ENCODE measurements at regions not wholly inside any gene's neighbourhood (a gene's known extent, or its start where the extent isn't known, plus 50 kb on each side); places are given as distances from the start of the nearest gene placed in this dataset.
"Not testable (repeated sequence)": the region's sequence is repeated elsewhere in the genome, so short reads cannot be mapped to it uniquely, and the experiment has no call there.

DNA sequence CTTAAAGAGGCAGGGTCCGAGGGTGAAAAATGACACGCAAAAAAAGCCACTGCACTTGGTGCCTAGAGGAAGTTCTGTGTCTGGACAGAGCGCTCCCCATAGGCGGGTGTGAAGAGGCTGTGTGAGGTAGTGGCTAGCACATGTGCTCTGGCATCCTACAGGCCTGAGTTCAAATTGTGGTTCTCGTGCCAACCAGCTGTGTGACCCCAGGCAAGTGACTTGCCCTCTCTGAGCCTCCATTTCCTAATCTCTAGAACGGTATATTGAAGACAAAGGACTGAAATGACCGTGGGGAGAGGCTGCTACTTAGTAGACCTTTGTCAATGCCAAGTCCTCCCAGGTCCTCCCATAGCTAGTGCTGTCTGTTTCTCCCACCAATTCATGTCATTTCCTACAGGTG, 79.1 kb upstream of the MYL10 start:
- no peak for DNase-seq (ENCODE audit: low read depth)

DNA sequence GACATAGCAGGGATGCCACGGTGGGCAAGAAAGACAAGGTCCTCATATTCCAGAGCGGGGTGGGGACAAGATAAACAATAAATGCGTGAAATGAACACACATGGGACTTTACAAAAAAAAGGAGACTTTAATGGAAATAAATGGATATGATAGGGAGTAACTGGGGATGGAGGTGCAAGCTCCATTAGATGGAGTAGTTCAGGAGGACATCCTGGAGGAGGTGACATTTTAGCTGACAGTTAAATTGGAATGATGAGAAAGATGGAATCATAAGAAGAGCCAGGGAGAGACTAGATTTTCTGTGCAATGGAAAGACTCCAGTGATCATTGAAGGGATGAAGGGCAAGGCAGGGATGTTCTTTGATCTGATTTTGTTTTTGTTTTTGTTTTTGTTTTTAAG, 83.6 kb upstream of the MYL10 start:
- no peak for DNase-seq (ENCODE audit: low read depth)

GRCh38 chr7:101714097-101714496, 85.0 kb upstream of the MYL10 start:
- DNase-seq (ENCODE audit: low read depth): no peak

GRCh38 chr7:101717628-101718357, 88.7 kb upstream of the MYL10 start:
- no peak for DNase-seq (ENCODE audit: low read depth)

DNA sequence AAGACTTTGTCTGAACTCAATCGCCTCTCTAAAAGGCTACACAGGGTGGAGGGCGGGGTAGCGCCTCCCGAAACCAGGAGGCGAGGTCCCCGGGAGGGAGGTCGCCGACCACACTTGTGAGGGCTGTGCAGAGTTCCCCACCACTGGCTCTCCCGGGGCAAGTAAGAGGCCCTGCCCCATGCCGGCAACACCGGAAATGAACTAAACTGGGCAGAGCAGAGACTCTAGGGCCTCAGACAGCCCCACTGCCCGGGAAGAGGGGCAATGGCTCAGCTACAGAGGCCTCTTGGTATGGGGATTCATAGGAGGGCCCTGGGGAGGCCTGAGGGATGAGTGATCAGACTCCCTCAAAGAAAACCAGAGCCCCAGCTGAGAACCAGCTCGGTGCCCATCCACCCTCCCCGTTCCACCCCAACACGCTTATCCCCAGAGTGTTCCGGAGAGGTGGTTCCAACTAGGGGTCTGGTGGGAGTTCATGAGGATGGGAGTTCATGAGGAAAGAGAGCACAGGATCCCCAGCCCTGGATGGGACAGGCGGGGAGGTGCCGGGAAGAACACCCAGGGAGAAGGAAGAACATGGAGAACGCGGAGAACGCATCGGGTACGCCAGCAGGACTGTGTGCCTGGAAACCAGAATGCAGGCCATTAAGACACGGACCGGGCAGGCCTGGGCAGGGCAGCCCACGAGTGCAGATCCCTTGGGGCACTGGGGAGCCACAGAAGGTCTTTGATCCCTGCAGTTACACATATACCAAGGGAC, 89.4 kb upstream of the MYL10 start:
- DNase-seq (ENCODE audit: low read depth): no peak

DNA sequence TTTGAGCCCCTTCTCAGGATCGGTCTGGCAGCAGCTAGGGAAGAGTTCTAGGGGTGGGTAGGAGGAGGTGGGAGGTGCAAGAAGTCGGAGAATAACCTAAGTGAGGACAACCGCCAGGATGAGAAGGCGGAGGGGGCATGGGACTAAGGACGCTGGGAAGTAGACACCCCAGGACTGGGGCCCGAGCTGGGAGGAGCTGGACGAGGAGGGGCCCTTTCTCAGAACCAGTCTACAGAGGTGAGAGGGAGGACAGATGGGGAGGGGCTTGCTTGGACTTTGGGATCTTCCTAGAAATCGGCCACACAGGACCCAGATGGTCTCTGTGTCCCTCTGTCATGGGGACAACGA, 90.0 kb upstream of the MYL10 start:
- no peak for DNase-seq (ENCODE audit: low read depth)

- DNase-seq (ENCODE audit: low read depth): no peak
These were observed 91.2 kb upstream of the MYL10 start for GRCh38 chr7:101720324-101720723.

DNA sequence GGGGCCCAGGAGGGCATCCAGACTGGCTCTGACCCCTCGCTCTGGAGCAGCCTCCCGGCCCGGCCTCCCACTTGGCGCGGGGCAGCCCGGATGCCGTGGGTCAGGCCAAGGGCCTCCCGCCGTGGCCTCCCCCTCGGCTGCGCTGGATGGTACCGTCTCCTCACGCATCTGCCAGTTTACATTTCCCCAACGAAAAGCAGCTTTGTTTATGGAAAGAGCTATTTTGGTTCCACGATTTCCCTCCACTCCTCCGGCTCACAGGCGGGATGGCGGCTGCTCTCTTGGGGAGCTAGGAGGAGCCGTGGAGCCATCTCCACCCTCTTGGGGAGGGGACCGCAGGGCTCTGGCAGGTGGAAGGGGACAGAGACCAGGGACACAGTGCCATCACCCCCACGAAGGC, 93.2 kb upstream of the MYL10 start:
- DNase-seq (ENCODE audit: low read depth): no peak

GRCh38 chr7:101723835-101724234, 93.6 kb upstream of the CUX1 start:
- no peak for DNase-seq (ENCODE audit: low read depth)

DNA sequence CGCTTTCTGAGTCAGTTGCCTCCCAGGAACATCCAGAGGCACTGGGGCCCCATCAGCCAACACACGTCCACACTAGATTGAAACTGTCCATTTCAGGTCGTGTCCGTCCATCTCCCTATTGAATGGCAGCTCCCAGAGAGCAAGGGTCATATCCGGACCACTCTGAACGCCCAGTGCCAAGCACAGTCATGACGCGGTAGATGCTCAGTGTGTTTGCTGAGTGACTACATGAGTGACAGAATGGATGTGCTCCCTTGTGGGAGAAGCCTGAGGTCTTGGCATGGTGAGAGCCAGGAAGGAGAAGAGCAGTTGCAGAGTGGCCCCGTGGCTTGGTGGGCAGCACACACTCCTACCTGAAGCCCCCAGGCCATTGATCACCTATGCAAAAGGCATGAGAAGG, 92.5 kb upstream of the CUX1 start:
- DNase-seq (ENCODE audit: low read depth): no peak

DNA sequence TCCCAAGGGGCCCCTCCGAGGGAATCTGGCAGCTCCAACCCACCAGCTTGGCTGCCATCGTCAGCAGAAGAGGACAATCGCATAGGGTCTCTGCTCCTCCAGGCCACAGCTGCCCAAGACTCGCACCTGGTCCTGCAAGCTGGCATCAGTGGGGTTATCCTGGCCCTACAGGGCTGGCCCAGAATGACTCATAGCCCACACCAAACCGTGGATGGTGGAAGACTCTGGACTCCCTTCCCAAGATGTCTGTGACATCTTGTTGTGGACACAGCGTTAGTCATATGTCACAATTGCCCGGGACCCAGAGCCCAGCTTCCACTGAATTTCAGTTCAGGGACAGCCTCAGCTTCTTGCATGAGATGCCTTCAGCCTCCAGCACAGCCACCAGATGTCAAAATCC, 91.5 kb upstream of the CUX1 start:
- no peak for DNase-seq (ENCODE audit: low read depth)

DNA sequence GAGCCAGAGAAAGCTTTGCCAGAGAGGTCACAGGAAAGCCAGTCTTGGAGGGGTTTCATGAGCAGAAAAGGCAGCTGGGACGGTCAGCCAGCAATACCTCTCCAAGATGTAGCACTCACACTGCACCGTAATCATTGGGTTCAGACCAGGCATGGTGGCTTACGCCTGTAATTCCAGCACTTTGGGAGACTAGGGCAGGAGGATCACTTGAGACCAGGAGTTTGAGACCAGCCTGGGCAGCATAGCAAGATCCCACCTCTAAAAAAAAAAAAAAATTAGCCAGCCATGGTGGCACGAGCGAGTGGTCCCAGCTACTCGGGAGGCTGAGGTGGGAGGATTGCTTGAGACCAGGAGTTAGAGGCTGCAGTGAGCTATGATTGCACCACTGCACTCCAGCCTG, 90.2 kb upstream of the CUX1 start:
- no peak for DNase-seq (ENCODE audit: low read depth)

DNA sequence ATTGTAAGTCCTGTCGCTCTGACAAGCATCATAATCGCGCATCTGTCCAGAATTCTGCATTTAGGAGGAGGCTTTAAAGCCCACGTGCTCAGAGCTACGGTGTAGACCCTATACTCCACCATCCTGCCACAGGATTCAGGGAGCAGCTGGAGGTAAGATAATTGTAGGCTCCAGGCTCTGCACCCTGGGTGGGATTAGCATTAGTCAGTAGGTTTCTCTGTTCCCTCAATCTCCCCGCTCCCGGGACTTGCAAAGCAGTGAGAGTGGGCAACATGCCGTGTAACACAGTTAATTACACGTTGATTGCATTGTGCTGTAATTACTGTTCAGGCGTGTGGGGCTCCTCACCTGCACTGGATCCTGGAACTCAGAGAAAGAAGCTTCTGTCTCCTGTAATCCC, 89.3 kb upstream of the CUX1 start:
- no peak for DNase-seq (ENCODE audit: low read depth)

GRCh38 chr7:101728873-101729240, 88.6 kb upstream of the CUX1 start:
- DNase-seq (ENCODE audit: low read depth): not testable (repeated sequence)

DNA sequence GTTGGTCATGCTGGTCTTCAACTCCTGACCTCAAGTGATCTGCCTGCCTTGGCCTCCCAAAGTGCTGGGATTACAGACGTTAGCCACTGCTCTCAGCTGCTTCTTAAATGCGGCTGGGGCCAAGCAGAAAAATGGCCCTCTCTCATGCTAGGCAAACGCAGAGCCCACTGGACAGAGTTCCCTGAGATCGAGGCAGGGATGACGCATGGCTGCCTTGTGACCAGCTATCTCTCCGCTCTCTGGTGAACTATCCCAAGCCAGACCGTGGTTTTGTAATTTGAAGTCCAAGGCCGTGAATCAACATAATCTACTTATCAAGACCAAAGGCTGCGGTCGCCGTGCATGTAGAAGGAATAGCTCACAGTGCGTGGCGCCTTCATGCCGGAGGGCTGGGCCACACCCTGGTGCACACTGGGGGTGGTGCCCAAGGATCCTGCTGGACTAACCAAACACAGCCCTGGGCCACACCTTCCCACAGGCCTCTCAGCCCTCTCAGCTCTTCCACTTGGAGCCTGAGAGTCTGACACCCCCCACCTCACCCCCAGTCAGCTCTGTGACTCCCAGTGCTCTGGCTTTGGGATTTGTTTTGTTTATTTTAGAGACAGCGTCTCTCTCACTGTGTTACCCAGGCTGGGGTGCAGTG, 88.1 kb upstream of the CUX1 start:
- DNase-seq (ENCODE audit: low read depth): no peak

GRCh38 chr7:101731502-101732084, 85.8 kb upstream of the CUX1 start:
- DNase-seq (ENCODE audit: low read depth): no peak

DNA sequence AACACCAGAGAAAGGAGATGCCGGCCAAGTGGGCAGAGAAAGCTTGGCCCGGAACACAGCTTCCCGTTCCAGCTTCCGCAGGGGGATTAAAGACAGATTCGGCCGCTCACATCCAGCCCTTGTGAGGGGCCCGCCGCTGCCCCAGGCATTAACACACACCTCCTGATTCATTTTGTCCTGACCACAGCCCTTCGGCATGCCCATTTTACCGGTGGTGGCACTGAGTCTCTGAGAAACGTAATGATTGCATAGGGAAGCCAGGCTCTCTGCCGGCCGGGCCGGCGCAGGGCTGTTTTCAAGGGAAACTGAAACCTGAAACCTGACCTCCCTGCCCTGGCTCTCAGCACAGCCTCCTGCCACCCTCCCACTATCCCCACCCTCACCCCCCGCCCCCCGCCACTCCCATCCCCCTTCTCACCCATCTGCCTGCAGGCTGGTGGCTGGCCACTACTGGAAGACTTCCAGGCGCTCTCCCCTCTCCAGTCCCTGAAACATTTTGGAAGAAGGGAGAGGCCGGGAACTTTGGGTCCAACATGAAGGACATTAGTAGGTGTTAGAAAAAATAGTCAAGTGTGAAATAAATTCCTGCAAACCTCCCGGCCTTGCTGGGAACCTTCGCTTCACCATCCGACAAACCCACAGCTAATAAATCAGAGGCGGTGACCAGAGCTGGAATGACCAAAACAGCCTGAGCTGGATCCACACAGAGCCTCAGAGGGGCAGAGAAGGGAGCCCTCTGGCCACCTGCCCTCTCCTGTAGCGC, 83.5 kb upstream of the CUX1 start:
- DNase-seq (ENCODE audit: low read depth): no peak

- DNase-seq (ENCODE audit: low read depth): no peak
These were observed 81.3 kb upstream of the CUX1 start for GRCh38 chr7:101736084-101736483.

GRCh38 chr7:101739775-101740398, 77.5 kb upstream of the CUX1 start:
- no peak for DNase-seq (ENCODE audit: low read depth)

DNA sequence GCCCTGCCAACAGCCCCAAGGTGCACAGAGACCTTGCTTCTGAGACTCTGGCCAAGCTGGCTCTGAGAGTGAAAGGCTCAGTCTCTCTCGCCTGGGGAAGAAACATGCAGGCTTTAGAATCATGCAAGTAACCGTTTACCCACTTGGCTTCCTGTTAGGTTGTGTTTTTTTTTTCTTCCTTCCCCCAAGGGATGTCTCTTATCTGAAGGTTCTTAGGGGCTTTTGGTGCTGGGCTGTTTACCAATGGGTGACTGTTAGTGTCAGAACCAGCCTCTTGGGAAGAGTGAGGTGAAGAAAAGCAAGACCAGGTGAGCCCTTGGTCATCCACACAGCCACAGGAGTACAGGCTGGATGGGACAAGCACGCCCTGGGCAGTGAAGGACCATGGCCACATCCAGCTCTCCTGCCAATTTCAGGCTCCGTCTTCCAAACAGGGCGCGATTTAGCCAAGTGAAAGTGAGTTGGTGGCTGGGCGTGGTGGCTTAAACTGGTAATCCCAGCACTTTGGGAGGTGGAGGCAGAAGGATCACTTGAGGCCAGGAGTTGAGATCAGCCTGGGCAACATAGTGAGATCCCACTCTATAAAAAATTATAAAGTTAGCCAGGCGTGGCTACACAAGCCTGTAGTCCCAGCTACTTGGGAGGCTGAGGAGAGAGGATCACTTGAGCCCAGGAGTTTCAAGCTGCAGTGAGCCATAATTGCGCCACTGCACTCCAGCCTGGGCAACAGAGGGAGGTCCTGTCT, 76.3 kb upstream of the CUX1 start:
- DNase-seq (ENCODE audit: low read depth): no peak
